ENCODE measurements at regions not wholly inside any gene's neighbourhood (a gene's known extent, or its start where the extent isn't known, plus 50 kb on each side); places are given as distances from the start of the nearest gene placed in this dataset.

DNA sequence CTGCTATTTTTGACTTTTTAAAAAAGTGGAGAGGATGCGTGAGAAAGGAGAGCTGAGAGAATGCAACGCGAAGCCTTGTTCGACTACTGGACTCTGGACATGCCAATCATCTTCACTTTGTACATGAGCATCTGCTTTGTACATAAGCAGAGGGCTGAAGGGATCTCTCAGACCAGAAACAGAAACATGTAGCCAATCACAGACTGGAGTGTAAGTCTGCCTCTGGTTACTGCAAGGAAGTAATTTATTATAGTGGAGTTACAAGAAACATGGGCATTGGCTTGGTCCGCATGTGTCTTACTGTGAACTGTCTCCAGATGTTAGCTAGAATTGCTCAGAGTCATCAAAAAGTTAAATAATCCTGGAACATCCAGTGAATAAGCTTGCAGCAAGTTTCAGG is 190.0 kb upstream of the GRAMD2B start:
- TF ChIP-seq POLR2A (IDR thresholded peaks at IDR 0.05) = no peak
- TF ChIP-seq, protein P1, sequence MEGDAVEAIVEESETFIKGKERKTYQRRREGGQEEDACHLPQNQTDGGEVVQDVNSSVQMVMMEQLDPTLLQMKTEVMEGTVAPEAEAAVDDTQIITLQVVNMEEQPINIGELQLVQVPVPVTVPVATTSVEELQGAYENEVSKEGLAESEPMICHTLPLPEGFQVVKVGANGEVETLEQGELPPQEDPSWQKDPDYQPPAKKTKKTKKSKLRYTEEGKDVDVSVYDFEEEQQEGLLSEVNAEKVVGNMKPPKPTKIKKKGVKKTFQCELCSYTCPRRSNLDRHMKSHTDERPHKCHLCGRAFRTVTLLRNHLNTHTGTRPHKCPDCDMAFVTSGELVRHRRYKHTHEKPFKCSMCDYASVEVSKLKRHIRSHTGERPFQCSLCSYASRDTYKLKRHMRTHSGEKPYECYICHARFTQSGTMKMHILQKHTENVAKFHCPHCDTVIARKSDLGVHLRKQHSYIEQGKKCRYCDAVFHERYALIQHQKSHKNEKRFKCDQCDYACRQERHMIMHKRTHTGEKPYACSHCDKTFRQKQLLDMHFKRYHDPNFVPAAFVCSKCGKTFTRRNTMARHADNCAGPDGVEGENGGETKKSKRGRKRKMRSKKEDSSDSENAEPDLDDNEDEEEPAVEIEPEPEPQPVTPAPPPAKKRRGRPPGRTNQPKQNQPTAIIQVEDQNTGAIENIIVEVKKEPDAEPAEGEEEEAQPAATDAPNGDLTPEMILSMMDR (IDR thresholded peaks at IDR 0.05) = no peak

Data from suprapubic skin (tissue), 3 donors.